Fibroblast of lung (primary cell): ENCODE measurements at regions not wholly inside any gene's neighbourhood (a gene's known extent, or its start where the extent isn't known, plus 50 kb on each side); places are given as distances from the start of the nearest gene placed in this dataset.

Source experiments
- DNase-seq, 2 donors: peaks; one replicate each; pipeline versions ENCODE4 v3.0.0 to v3.0.0-alpha.2; 2010; ENCODE audit warnings: low read depth in 2 of 2
- H2AFZ ChIP-seq: 2 replicates; pipeline ENCODE4 v1.5.1; 2012; ENCODE audit warnings: low read length, control low read depth, inconsistent platforms
- H3K27ac ChIP-seq: 2 replicates; pipeline ENCODE4 v1.5.1; 2011; ENCODE audit warnings: low read length, control low read depth; ENCODE audit not compliant: insufficient read depth
- H3K27me3 ChIP-seq: 2 replicates; pipeline ENCODE4 v1.5.1; 2011; ENCODE audit warnings: mild to moderate bottlenecking, low read length; ENCODE audit not compliant: control insufficient read depth, insufficient read depth
- H3K36me3 ChIP-seq: 2 replicates; pipeline ENCODE4 v1.5.1; 2011; ENCODE audit warnings: low read length; ENCODE audit not compliant: control insufficient read depth, insufficient read depth
- H3K4me1 ChIP-seq: 2 replicates; pipeline ENCODE4 v1.5.1; 2011; ENCODE audit warnings: low read length; ENCODE audit not compliant: control insufficient read depth, insufficient read depth; ENCODE audit errors: extremely low read depth
- H3K4me2 ChIP-seq: 2 replicates; pipeline ENCODE4 v1.5.1; 2011; ENCODE audit warnings: low read length, control low read depth; ENCODE audit not compliant: insufficient read depth; ENCODE audit errors: extremely low read depth
- H3K4me3 ChIP-seq, 4 experiments: fragments of 200-600 bp in 1 of 4; sonication (generic) in 1 of 4; replicated peaks in 1 of 4; 2 replicates each; pipeline ENCODE4 v1.5.1; 2011 to 2016; ENCODE audit warnings: low read length in 4 of 4, low read depth in 3 of 4, mild to moderate bottlenecking in 3 of 4, control low read depth in 2 of 4, inconsistent platforms in 1 of 4, mixed read lengths in 1 of 4; ENCODE audit not compliant: insufficient read depth in 1 of 4; ENCODE audit errors: control extremely low read depth in 1 of 4
- H3K79me2 ChIP-seq: 2 replicates; pipeline ENCODE4 v1.5.1; 2012; ENCODE audit warnings: mild to moderate bottlenecking, low read length, inconsistent platforms; ENCODE audit not compliant: control insufficient read depth, insufficient read depth
- H3K9ac ChIP-seq: 2 replicates; pipeline ENCODE4 v1.5.1; 2011; ENCODE audit warnings: mild to moderate bottlenecking, low read length, control low read depth; ENCODE audit not compliant: insufficient read depth
- H3K9me3 ChIP-seq: 2 replicates; pipeline ENCODE4 v1.5.1; 2012; ENCODE audit warnings: low read depth, low read length; ENCODE audit not compliant: control insufficient read depth, insufficient read depth
- H4K20me1 ChIP-seq: 2 replicates; pipeline ENCODE4 v1.5.1; 2011; ENCODE audit warnings: low read length; ENCODE audit not compliant: control insufficient read depth, insufficient read depth; ENCODE audit errors: extremely low read depth
- CTCF ChIP-seq, 2 donors: IDR thresholded peaks in 1 of 2; conservative IDR thresholded peaks in 1 of 2; 1 replicate in 1 of 2; 2 replicates in 1 of 2; pipeline ENCODE4 v1.5.1; 2011 to 2012; ENCODE audit warnings: low read length in 2 of 2, control low read depth in 1 of 2, inconsistent platforms in 1 of 2, low read depth in 1 of 2, mild to moderate bottlenecking in 1 of 2
- EZH2 ChIP-seq: IDR thresholded peaks from 2 replicates; pipeline ENCODE4 v1.5.1; 2012; ENCODE audit warnings: low read length, control low read depth, mild to moderate bottlenecking; ENCODE audit errors: missing control alignments

GRCh38 chr5:167171056-167171455 is 1120.4 kb upstream of the WWC1 start:
- DNase-seq, result no peak

GRCh38 chr5:167177736-167178135 is 1113.7 kb upstream of the WWC1 start:
- no peak overlapping the region for H3K4me2 ChIP-seq
- no peak overlapping the region for H3K27ac ChIP-seq
- no peaks in the 10 kb centered on the region for H3K4me1 ChIP-seq
- H3K9ac ChIP-seq, result no peak overlapping the region
- no peaks in the 10 kb centered on the region for H3K79me2 ChIP-seq
- DNase-seq, result no peak
- no peaks in the 10 kb centered on the region for H4K20me1 ChIP-seq
- H3K27me3 ChIP-seq, result no peaks in the 10 kb centered on the region
- H3K9me3 ChIP-seq, result no peaks in the 10 kb centered on the region
- H3K36me3 ChIP-seq, result no peaks in the 10 kb centered on the region
- no peak overlapping the region for H3K4me3 ChIP-seq
- H2AFZ ChIP-seq, result no peak overlapping the region
- TF ChIP-seq EZH2, result no peak
- TF ChIP-seq CTCF (conservative IDR thresholded peaks at IDR 0.05 in 1 of 2, IDR thresholded peaks at IDR 0.05 in 1 of 2; ENCODE audit: low read depth in 1 of 2, low read length in 2 of 2), result no peak

More at GRCh38 chr5:167171056-167171455, 1120.4 kb upstream of the WWC1 start:
- Histone ChIP-seq H3K4me3 (no peak overlapping the region), H3K79me2 (no peaks in the 10 kb centered on the region), H2AFZ (no peak overlapping the region), H3K9ac (no peak overlapping the region), H4K20me1 (no peaks in the 10 kb centered on the region), H3K27me3 (no peaks in the 10 kb centered on the region), H3K4me2 (no peak overlapping the region), H3K4me1 (no peaks in the 10 kb centered on the region), H3K9me3 (no peaks in the 10 kb centered on the region), H3K27ac (no peak overlapping the region), H3K36me3 (no peaks in the 10 kb centered on the region)
- TF ChIP-seq CTCF (conservative IDR thresholded peaks at IDR 0.05 in 1 of 2, IDR thresholded peaks at IDR 0.05 in 1 of 2; ENCODE audit: low read depth in 1 of 2, low read length in 2 of 2), result no peak
- no peak for TF ChIP-seq EZH2

GRCh38 chr5:167180906-167181305 is 1110.5 kb upstream of the WWC1 start:
- Histone ChIP-seq H3K36me3 (no peaks in the 10 kb centered on the region), H3K27me3 (no peaks in the 10 kb centered on the region), H3K79me2 (no peaks in the 10 kb centered on the region), H2AFZ (no peak overlapping the region), H3K9ac (no peak overlapping the region), H3K4me3 (no peak overlapping the region), H3K9me3 (no peaks in the 10 kb centered on the region), H4K20me1 (no peaks in the 10 kb centered on the region), H3K4me1 (no peaks in the 10 kb centered on the region), H3K27ac (no peak overlapping the region), H3K4me2 (no peak overlapping the region)
- DNase-seq, result no peak
- TF ChIP-seq CTCF (conservative IDR thresholded peaks at IDR 0.05 in 1 of 2, IDR thresholded peaks at IDR 0.05 in 1 of 2; ENCODE audit: low read depth in 1 of 2, low read length in 2 of 2) (no peak), EZH2 (no peak)
